Left renal cortex interstitium (tissue), 4 donors: ENCODE measurements at regions not wholly inside any gene's neighbourhood (a gene's known extent, or its start where the extent isn't known, plus 50 kb on each side); places are given as distances from the start of the nearest gene placed in this dataset.

ENCODE experiments used
- DNase-seq, 4 donors: peaks; one replicate each; pipeline ENCODE4 v3.0.0-alpha.2; 2013; ENCODE audit warnings: low read depth in 4 of 4, low spot score in 2 of 4, missing footprints in 1 of 4

- DNase-seq, result no peak
Observed at GRCh38 chr3:102269406-102269805, 165.4 kb upstream of the ZPLD1 start.

GRCh38 chr3:102290241-102290640, 144.6 kb upstream of the ZPLD1 start:
- DNase-seq, result no peak

- DNase-seq, result no peak
Observed at GRCh38 chr3:102295756-102296155, 139.1 kb upstream of the ZPLD1 start.

- no peak for DNase-seq
Observed at GRCh38 chr3:102297072-102297658, 137.7 kb upstream of the ZPLD1 start.

- no peak for DNase-seq
Observed at GRCh38 chr3:102299125-102299877, 135.5 kb upstream of the ZPLD1 start.

- DNase-seq, result no peak
Observed at GRCh38 chr3:102301155-102301880, 133.5 kb upstream of the ZPLD1 start.

GRCh38 chr3:102302020-102302419, 132.8 kb upstream of the ZPLD1 start:
- no peak for DNase-seq

- DNase-seq, result no peak
Observed at GRCh38 chr3:102304550-102304949, 130.3 kb upstream of the ZPLD1 start.

- DNase-seq, result no peak
Observed at GRCh38 chr3:102307442-102307841, 127.4 kb upstream of the ZPLD1 start.

GRCh38 chr3:102329066-102329465, 105.7 kb upstream of the ZPLD1 start:
- DNase-seq, result no peak

GRCh38 chr3:102329561-102329960, 105.3 kb upstream of the ZPLD1 start:
- no peak for DNase-seq

- no peak for DNase-seq
Observed at GRCh38 chr3:102332205-102332604, 102.6 kb upstream of the ZPLD1 start.

- no peak for DNase-seq
Observed at GRCh38 chr3:102332934-102333333, 101.9 kb upstream of the ZPLD1 start.

GRCh38 chr3:102336130-102336529, 98.7 kb upstream of the ZPLD1 start:
- no peak for DNase-seq

GRCh38 chr3:102339671-102340070, 95.1 kb upstream of the ZPLD1 start:
- DNase-seq, result no peak

- DNase-seq, result no peak
Observed at GRCh38 chr3:102346897-102347296, 87.9 kb upstream of the ZPLD1 start.

- no peak for DNase-seq
Observed at GRCh38 chr3:102348904-102349303, 85.9 kb upstream of the ZPLD1 start.

GRCh38 chr3:102353148-102353547, 81.7 kb upstream of the ZPLD1 start:
- DNase-seq, result no peak

GRCh38 chr3:102353805-102354204, 81.0 kb upstream of the ZPLD1 start:
- DNase-seq, result no peak

GRCh38 chr3:102354818-102355515, 79.8 kb upstream of the ZPLD1 start:
- DNase-seq, result no peak

GRCh38 chr3:102356506-102356905, 78.3 kb upstream of the ZPLD1 start:
- DNase-seq, result no peak
